CD8-positive, alpha-beta memory T cell (primary cell): ENCODE measurements at regions not wholly inside any gene's neighbourhood (a gene's known extent, or its start where the extent isn't known, plus 50 kb on each side); places are given as distances from the start of the nearest gene placed in this dataset.

Experiments used
- CTCF ChIA-PET: fragments of 350-600 bp; sonication (Branson Sonifier 250); formaldehyde crosslinking; loops from one replicate; lab custom pipeline; 2021; ENCODE audit warnings: antibody characterized with exemption; lab: Charles Lee
- POLR2A ChIA-PET: fragments of 350-600 bp; sonication (Branson Sonifier 250); formaldehyde crosslinking; loops from one replicate; lab custom pipeline; 2021; ENCODE audit warnings: antibody characterized with exemption; lab: Charles Lee
- DNase-seq, 5 donors: peaks; one replicate each; pipeline versions ENCODE4 v3.0.0 to v3.0.0-alpha.2; 2020 to 2022; ENCODE audit warnings: mixed read lengths in 1 of 5
- H3K27ac ChIP-seq: one replicate; pipeline ENCODE4 v1.7.0; 2013; ENCODE audit warnings: low read depth, mild to moderate bottlenecking, low read length, moderate library complexity
- H3K27me3 ChIP-seq: 2 replicates; pipeline ENCODE4 v1.7.0; 2013; ENCODE audit warnings: low read length, mild to moderate bottlenecking; ENCODE audit not compliant: insufficient read depth, poor library complexity, severe bottlenecking
- H3K36me3 ChIP-seq: 2 replicates; pipeline ENCODE4 v1.7.0; 2013; ENCODE audit warnings: mild to moderate bottlenecking, low read length, moderate library complexity; ENCODE audit not compliant: insufficient read depth
- H3K4me1 ChIP-seq: 2 replicates; pipeline ENCODE4 v1.7.0; 2013; ENCODE audit warnings: mild to moderate bottlenecking, low read length, moderate library complexity; ENCODE audit not compliant: insufficient read depth
- H3K4me3 ChIP-seq: 2 replicates; pipeline ENCODE4 v1.7.0; 2013; ENCODE audit warnings: mild to moderate bottlenecking, low read length
- H3K9me3 ChIP-seq: 2 replicates; pipeline ENCODE4 v1.7.0; 2013; ENCODE audit warnings: mild to moderate bottlenecking, low read length
- H3K27ac Mint-ChIP-seq, 8 donors: one replicate each; pipeline ENCODE4 v1.8.0; 2020 to 2021; ENCODE audit warnings: mixed read lengths in 8 of 8, mild to moderate bottlenecking in 6 of 8, inconsistent platforms in 3 of 8, moderate library complexity in 3 of 8
- H3K27me3 Mint-ChIP-seq, 2 donors: one replicate each; pipeline ENCODE4 v1.8.0; 2020 to 2021; ENCODE audit warnings: mixed read lengths in 2 of 2, mild to moderate bottlenecking in 1 of 2, moderate library complexity in 1 of 2
- H3K36me3 Mint-ChIP-seq, 3 donors: one replicate each; pipeline ENCODE4 v1.8.0; 2020 to 2021; ENCODE audit warnings: mixed read lengths in 3 of 3, inconsistent platforms in 1 of 3, mild to moderate bottlenecking in 1 of 3
- H3K4me1 Mint-ChIP-seq, 3 donors: one replicate each; pipeline ENCODE4 v1.8.0; 2020 to 2021; ENCODE audit warnings: mixed read lengths in 3 of 3, inconsistent platforms in 1 of 3, mild to moderate bottlenecking in 1 of 3
- H3K4me3 Mint-ChIP-seq, 7 donors: one replicate each; pipeline ENCODE4 v1.8.0; 2020 to 2021; ENCODE audit warnings: mixed read lengths in 7 of 7, mild to moderate bottlenecking in 6 of 7, moderate library complexity in 4 of 7, inconsistent platforms in 2 of 7
- H3K9me3 Mint-ChIP-seq, 5 donors: one replicate each; pipeline ENCODE4 v1.8.0; 2020 to 2022; ENCODE audit warnings: mixed read lengths in 5 of 5, mild to moderate bottlenecking in 3 of 5, moderate library complexity in 2 of 5, inconsistent platforms in 1 of 5

GRCh38 chr13:63896321-63896720, 2480.7 kb upstream of the PCDH20 start:
- Mint-ChIP-seq H3K4me3 (no peak overlapping the region), H3K9me3 (peaks cover 1 to 21% (median 5%) of the 10 kb centered on the region in 5 donors), H3K27ac (no peak overlapping the region), H3K4me1 (no peaks in the 10 kb centered on the region), H3K27me3 (no peaks in the 10 kb centered on the region), H3K36me3 (no peaks in the 10 kb centered on the region)
- Histone ChIP-seq H3K27ac (no peak overlapping the region), H3K9me3 (no peaks in the 10 kb centered on the region), H3K4me3 (no peak overlapping the region), H3K4me1 (no peaks in the 10 kb centered on the region), H3K36me3 (no peaks in the 10 kb centered on the region), H3K27me3 (no peaks in the 10 kb centered on the region)
- no peak for DNase-seq
- ChIA-PET CTCF (no interaction called here), POLR2A (no interaction called here)

DNA sequence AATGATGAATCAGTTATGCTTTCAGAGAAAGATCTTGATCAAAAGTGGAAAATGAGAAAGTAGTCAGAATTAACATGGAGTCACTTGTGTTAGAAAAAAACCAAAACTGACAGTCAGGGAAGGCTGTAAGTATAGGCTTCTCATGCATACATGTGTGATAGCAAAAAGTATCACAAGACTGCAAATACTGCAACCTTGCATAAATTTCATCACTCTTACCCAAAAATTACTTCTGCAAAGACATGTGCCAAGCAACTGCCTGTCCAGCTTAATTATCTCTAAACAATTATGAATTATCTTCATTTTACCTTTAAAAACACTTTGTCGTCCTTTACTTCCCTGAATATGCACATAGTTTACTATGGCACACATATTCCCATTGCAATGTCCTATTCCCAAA, 2466.4 kb upstream of the PCDH20 start:
- H3K27me3 ChIP-seq, result no peaks in the 10 kb centered on the region
- H3K9me3 ChIP-seq, result no peaks in the 10 kb centered on the region
- no peak overlapping the region for H3K4me3 ChIP-seq
- Mint-ChIP-seq H3K36me3 (no peaks in the 10 kb centered on the region), H3K4me1 (no peaks in the 10 kb centered on the region), H3K27ac (no peak overlapping the region), H3K27me3 (no peaks in the 10 kb centered on the region), H3K9me3 (peaks cover 0 to 29% (median 4%) of the 10 kb centered on the region in 5 donors), H3K4me3 (no peak overlapping the region)
- no peak for DNase-seq
- H3K36me3 ChIP-seq, result no peaks in the 10 kb centered on the region
- H3K4me1 ChIP-seq, result no peaks in the 10 kb centered on the region
- ChIA-PET POLR2A (no interaction called here), CTCF (no interaction called here)
- no peak overlapping the region for H3K27ac ChIP-seq

DNA sequence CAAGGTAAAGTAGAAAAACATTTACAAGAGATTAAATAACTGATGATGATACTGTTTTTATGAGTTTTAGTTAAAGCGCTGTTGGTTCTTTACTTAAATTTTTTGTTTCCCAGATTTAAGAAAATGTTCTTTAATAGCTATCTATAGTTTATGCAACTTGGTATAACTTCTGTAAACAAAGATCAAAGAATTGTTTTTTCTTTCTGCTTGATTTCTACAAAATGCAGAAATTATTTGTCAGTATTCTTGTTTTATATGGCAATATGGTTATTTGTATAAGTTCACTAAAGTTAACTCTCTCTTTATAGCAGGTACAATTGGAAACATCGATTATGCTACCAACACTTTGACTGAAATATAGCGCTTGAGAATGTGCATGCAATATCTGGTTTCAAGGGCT, 2465.1 kb upstream of the PCDH20 start:
- no peak for DNase-seq
- Histone ChIP-seq H3K27me3 (no peaks in the 10 kb centered on the region), H3K4me1 (no peaks in the 10 kb centered on the region), H3K4me3 (no peak overlapping the region), H3K9me3 (no peaks in the 10 kb centered on the region), H3K27ac (no peak overlapping the region), H3K36me3 (no peaks in the 10 kb centered on the region)
- ChIA-PET CTCF (no interaction called here), POLR2A (no interaction called here)
- no peaks in the 10 kb centered on the region for H3K36me3 Mint-ChIP-seq
- H3K4me1 Mint-ChIP-seq, result no peaks in the 10 kb centered on the region
- H3K27ac Mint-ChIP-seq, result no peak overlapping the region
- peaks cover 2 to 36% (median 13%) of the 10 kb centered on the region in 5 donors for H3K9me3 Mint-ChIP-seq
- no peak overlapping the region for H3K4me3 Mint-ChIP-seq
- H3K27me3 Mint-ChIP-seq, result no peaks in the 10 kb centered on the region

DNA sequence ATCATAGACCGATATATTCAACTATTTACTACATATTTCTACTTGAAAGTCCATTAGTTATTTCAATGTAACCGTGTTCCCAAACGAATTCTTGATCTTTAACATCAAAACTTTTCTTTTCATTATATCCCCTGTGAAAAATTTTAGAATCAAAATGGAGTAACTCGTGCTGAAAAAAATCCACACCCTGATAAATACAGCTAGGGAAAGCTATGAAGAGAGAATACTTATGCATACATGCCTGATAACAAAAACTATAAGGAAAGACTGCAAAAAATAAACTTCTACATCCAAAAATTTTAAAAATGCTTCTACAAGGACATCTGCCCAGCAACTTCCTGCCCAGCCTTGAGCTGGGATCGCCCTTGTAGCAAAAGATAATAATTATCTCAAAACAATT, 2458.3 kb upstream of the PCDH20 start:
- H3K4me1 Mint-ChIP-seq, result no peaks in the 10 kb centered on the region
- Histone ChIP-seq H3K36me3 (no peaks in the 10 kb centered on the region), H3K4me3 (no peak overlapping the region), H3K4me1 (no peaks in the 10 kb centered on the region), H3K27ac (no peak overlapping the region), H3K9me3 (no peaks in the 10 kb centered on the region), H3K27me3 (no peaks in the 10 kb centered on the region)
- H3K27ac Mint-ChIP-seq, result no peak overlapping the region
- H3K9me3 Mint-ChIP-seq, result peaks cover 7 to 34% (median 11%) of the 10 kb centered on the region in 5 donors
- no peaks in the 10 kb centered on the region for H3K36me3 Mint-ChIP-seq
- ChIA-PET POLR2A (no interaction called here), CTCF (no interaction called here)
- H3K4me3 Mint-ChIP-seq, result no peak overlapping the region
- no peak for DNase-seq
- no peaks in the 10 kb centered on the region for H3K27me3 Mint-ChIP-seq

- DNase-seq, result no peak
- H3K27me3 Mint-ChIP-seq, result no peaks in the 10 kb centered on the region
- H3K36me3 ChIP-seq, result no peaks in the 10 kb centered on the region
- no peaks in the 10 kb centered on the region for H3K36me3 Mint-ChIP-seq
- no peaks in the 10 kb centered on the region for H3K9me3 ChIP-seq
- no peak overlapping the region for H3K4me3 Mint-ChIP-seq
- peaks cover 4 to 32% (median 10%) of the 10 kb centered on the region in 5 donors for H3K9me3 Mint-ChIP-seq
- ChIA-PET POLR2A (no interaction called here), CTCF (no interaction called here)
- H3K4me1 ChIP-seq, result no peaks in the 10 kb centered on the region
- H3K27me3 ChIP-seq, result no peaks in the 10 kb centered on the region
- H3K27ac ChIP-seq, result no peak overlapping the region
- no peak overlapping the region for H3K4me3 ChIP-seq
- no peak overlapping the region for H3K27ac Mint-ChIP-seq
- H3K4me1 Mint-ChIP-seq, result no peaks in the 10 kb centered on the region
These were observed 2448.7 kb upstream of the PCDH20 start for GRCh38 chr13:63864171-63864902.

- Histone ChIP-seq H3K9me3 (no peaks in the 10 kb centered on the region), H3K4me1 (no peaks in the 10 kb centered on the region), H3K27me3 (no peaks in the 10 kb centered on the region), H3K4me3 (no peak overlapping the region), H3K27ac (no peak overlapping the region), H3K36me3 (no peaks in the 10 kb centered on the region)
- no peak overlapping the region for H3K27ac Mint-ChIP-seq
- peaks cover 0 to 13% (median 6%) of the 10 kb centered on the region in 5 donors for H3K9me3 Mint-ChIP-seq
- DNase-seq, result no peak
- no peaks in the 10 kb centered on the region for H3K27me3 Mint-ChIP-seq
- ChIA-PET POLR2A (no interaction called here), CTCF (no interaction called here)
- H3K36me3 Mint-ChIP-seq, result no peaks in the 10 kb centered on the region
- no peaks in the 10 kb centered on the region for H3K4me1 Mint-ChIP-seq
- no peak overlapping the region for H3K4me3 Mint-ChIP-seq
These were observed 2439.9 kb upstream of the PCDH20 start for GRCh38 chr13:63855457-63856118.

GRCh38 chr13:63853816-63854215, 2438.2 kb upstream of the PCDH20 start:
- H3K4me3 ChIP-seq, result no peak overlapping the region
- no peak for DNase-seq
- CTCF ChIA-PET, result no interaction called here
- H3K27ac Mint-ChIP-seq, result no peak overlapping the region
- no peaks in the 10 kb centered on the region for H3K27me3 Mint-ChIP-seq
- no peaks in the 10 kb centered on the region for H3K36me3 ChIP-seq
- H3K9me3 ChIP-seq, result no peaks in the 10 kb centered on the region
- no peak overlapping the region for H3K27ac ChIP-seq
- no peaks in the 10 kb centered on the region for H3K27me3 ChIP-seq
- H3K4me3 Mint-ChIP-seq, result no peak overlapping the region
- H3K4me1 ChIP-seq, result no peaks in the 10 kb centered on the region
- H3K4me1 Mint-ChIP-seq, result no peaks in the 10 kb centered on the region
- POLR2A ChIA-PET, result no interaction called here
- H3K36me3 Mint-ChIP-seq, result no peaks in the 10 kb centered on the region
- peaks cover 0 to 11% (median 7%) of the 10 kb centered on the region in 5 donors for H3K9me3 Mint-ChIP-seq

- Mint-ChIP-seq H3K4me1 (no peaks in the 10 kb centered on the region), H3K27ac (no peak overlapping the region), H3K36me3 (no peaks in the 10 kb centered on the region), H3K27me3 (no peaks in the 10 kb centered on the region), H3K9me3 (peaks cover 2 to 15% (median 8%) of the 10 kb centered on the region in 5 donors), H3K4me3 (no peak overlapping the region)
- no peaks in the 10 kb centered on the region for H3K27me3 ChIP-seq
- H3K27ac ChIP-seq, result no peak overlapping the region
- H3K4me3 ChIP-seq, result no peak overlapping the region
- no peaks in the 10 kb centered on the region for H3K4me1 ChIP-seq
- ChIA-PET POLR2A (no interaction called here), CTCF (no interaction called here)
- DNase-seq, result no peak
- H3K36me3 ChIP-seq, result no peaks in the 10 kb centered on the region
- H3K9me3 ChIP-seq, result no peaks in the 10 kb centered on the region
These were observed 2435.9 kb upstream of the PCDH20 start for GRCh38 chr13:63851526-63851925.
